Brain pericyte (primary cell): ENCODE measurements at regions not wholly inside any gene's neighbourhood (a gene's known extent, or its start where the extent isn't known, plus 50 kb on each side); places are given as distances from the start of the nearest gene placed in this dataset.

Source experiments
- DNase-seq: peaks from one replicate; pipeline ENCODE4 v3.0.0-alpha.2; 2012; ENCODE audit warnings: low read depth, low spot score

DNA sequence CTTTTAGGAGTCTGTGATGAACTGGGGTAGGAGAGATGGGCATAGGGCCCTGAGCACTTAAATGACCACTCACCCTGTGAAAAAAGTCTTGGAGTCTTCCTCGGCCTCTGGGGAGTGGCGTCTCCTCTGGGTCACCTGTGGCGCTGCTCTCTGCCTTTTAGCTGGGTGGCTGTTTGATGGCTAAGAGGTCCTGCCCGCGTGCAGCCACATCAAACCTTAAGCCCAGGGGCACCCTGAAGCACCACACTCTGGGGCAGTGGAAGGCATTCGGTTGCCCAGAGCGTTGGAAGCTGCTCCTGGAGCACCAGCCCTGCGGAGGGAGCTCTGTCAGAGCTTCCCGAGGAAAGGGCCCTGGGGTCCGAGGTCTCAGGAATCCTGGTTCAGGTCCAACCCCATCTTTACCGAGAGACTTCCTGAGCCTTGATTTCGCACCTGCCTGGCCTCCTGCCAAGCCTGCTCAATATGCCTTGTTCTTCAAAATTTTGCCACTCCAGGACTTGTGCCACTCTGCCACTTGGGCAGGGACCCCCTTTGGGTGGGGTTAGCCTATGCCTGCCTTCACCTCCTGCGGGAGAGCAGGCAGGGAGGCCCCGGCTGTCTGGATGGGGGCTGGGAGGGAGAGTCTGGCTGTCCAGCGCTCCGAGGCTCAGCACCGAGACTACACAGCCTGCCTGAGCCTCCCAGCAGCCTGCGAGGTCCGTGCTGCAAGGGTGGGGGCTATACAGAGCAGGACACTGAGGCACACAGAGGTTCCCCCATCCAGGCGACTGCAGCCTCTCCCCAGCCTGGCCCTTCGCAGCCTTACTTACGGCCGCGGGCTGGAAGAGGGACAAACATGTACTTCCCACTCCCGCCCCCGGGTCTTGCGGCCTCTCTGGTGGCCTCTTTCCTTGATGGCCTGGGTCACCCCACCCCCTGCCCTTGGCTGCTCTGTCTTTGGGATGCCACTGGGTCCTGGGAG lies 63.4 kb upstream of the RNU6ATAC start:
- DNase-seq = no peak

DNA sequence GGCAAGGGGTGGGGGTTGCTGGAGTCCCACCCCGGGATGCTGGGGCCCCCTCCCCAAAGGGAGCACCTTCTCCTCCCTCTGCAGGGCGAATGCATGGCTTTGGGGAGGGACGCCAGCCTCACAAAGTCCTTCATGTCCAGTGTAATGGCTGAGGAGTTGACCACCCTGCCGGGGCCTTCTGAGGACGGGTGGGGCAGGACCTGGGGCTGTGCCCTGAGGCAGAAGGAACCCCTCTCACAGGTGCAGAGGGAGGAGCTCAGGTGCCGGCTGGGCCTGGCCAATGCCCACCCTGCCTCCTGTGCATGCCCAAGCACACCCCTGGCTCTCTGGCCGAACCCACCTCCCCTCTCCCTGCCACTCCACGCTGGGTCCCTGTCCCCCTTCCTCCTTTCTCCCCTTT lies 64.3 kb upstream of the RNU6ATAC start:
- DNase-seq = no peak

DNA sequence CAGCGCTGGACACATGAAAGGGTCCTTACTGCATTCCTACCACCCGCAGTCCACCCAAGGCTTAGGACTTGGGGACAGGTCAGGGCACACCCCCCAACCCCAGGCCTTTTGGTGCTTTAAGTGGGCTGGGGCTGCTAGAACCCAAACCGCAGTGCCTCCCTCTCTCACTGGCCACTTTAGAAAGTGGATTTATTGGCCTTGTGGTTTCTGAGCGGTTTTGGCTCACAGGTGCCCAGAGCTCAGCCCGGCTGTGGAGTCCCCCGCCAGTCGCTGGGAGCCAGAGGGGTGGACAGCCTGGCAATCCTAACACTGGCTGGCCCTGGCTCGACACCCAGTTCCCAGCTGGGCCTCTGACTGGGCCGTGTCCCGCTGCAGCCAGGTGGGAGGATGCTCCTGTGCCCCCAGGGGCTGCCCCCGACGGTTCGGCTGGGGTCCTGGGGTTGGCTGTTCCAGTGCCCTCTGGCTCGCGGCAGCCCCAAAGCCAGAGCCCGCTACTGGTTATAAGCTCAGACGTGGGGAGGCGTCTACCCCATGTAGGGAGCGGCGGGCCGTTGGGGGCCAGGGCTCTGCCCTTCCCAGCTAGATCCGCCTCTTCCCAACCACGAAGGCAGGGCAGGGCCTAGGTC lies 65.2 kb upstream of the RNU6ATAC start:
- DNase-seq = no peak

DNA sequence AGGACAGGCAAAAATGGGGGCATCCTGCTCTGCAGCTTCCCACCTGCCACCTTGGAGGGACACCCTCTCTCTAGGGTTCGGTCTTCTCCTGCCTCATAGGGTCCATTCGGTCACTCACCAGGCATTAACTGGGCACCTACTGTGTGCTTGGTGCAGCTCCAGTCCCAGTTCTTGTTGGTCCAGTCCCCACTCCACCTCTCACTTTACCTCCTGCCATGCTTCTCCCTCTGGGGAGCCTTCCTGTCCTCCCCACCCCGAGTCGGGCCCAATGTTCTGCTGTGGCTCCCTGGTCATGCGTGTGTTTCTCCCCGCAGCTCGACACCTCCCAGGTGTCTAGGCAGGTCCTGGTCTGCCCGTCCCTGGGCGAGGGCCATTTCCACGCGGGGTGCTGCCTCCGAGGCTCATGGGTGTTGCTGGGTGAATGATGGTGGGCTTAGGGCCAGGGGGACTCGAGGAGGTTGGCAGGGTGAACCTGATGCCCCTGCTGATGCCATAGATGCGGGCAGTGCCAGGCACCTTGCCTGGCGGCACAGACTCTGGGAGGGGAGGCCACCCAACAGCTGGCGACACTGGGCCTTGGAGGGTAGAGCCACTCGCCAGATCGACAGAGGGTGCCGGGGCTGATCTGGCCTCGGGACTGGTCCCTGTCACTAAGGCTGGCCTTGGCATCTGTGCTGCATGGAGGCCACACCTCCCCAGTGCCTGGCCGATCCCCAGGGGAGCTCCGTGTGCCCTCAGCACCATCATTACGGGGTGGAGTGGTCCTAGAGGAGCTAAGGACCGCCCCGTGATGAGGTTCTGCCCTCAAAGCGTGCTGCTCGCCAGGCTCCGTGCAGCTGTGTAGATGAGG lies 66.0 kb upstream of the RNU6ATAC start:
- no peak for DNase-seq

DNA sequence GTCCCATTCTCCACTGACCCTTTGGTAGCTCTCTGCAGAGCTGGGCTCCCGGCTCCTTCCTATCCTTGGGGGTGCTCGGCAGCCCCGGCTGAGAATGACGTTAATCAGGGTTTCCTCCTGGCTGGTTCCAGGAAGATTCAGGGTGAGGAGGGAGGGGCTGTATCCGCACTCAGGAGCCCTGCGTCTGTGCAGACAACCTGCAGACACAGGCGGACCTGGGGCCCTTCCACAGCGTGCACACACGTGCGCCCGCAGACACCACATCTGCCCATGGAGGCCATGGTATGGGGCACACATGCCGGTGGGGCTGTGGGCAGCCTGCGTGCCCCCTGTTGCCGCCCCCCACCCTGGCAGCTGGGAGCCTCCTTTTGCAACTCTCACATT lies 66.6 kb upstream of the RNU6ATAC start:
- DNase-seq = no peak

DNA sequence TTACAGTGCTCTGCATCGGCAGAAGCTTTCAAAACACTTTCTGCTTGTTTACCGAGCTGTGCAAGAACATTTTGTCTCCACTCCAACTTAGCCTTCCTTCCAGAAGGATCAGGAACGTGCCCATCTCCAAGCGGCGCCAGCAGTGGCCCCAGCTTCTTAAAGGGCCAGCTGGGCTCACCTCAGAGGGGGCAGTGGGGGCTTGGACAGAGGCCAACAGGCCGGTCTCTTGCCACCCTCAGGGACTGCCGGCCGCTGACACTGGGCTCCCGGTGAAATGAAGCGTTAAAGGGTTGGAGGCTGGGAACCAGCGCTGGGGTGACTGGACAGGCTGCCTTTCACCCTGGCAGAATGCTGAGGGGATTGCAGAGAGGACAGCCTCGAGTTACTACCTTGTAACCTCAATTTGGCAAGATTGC lies 67.0 kb upstream of the RNU6ATAC start:
- DNase-seq = no peak

DNA sequence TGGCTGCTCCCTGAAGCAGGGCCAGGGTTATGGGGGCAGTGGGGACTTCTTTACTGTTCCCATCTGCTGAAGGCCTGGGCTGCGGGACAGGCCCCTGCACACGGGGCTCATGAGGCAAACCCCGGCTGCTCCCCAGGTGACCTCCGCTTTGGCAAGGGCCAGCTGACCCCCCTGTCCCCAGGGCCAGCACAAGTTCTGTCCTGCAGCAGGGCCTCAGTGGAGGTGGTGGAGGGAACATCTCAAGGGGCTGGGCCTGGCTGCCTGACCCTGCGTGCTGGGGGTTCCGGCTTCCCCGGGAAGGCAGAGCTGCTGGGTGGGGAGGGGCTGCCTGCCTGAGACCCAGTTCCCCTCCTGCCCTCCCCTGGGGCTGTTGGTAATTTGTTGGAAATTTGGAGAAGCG lies 67.4 kb upstream of the RNU6ATAC start:
- DNase-seq = no peak

DNA sequence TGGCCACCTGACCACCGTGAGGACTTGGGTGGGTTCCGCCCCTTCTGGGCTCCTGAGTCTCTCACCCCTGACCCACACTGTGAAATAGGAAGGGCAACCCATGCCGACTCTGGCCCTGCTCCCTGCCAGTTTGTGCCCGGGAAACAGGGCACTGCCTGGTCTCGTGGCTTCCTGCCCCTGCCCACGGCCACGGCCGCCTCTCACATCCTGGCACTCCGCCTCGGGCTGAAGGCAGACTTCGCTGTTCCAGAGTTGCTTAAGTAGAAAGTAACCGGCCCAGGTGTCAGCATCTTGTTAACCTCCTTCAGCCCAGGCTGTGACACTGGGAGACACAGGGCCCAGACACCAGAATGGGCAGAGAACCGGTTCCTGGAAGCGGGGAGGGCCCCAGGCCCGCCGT lies 68.7 kb upstream of the RNU6ATAC start:
- no peak for DNase-seq

DNA sequence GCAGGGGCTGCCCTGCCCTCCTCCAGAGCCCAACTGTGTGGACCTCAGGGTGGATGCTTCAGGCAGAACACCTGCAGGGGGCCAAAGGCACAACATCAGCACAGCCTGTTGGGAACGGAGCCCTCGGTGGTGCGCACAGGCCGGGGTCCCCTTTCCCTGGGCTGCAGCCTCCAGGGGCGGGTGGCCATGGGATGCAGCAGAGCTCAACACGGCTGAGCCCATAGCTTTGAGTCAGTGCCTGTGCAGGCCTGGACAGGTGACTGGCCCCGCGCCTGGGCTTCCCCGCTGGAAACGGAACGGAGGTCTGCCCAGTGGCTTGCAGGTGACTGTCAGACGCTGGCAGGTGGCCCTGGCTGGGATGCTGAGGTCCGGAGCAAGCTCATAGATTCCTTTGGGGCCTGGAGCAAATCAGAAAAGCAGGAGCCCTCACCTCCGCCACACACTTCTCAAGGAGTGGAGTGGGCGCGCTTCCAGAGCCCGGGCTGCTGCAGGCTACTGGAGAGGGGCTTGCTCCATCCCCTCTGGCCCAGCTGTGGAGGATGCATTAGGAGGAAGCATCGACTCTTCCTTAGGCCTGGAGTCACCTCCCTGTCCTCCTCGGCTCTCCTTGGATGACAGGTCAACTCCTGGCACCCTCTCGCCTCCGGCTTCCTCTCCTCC lies 69.8 kb upstream of the RNU6ATAC start:
- no peak for DNase-seq

DNA sequence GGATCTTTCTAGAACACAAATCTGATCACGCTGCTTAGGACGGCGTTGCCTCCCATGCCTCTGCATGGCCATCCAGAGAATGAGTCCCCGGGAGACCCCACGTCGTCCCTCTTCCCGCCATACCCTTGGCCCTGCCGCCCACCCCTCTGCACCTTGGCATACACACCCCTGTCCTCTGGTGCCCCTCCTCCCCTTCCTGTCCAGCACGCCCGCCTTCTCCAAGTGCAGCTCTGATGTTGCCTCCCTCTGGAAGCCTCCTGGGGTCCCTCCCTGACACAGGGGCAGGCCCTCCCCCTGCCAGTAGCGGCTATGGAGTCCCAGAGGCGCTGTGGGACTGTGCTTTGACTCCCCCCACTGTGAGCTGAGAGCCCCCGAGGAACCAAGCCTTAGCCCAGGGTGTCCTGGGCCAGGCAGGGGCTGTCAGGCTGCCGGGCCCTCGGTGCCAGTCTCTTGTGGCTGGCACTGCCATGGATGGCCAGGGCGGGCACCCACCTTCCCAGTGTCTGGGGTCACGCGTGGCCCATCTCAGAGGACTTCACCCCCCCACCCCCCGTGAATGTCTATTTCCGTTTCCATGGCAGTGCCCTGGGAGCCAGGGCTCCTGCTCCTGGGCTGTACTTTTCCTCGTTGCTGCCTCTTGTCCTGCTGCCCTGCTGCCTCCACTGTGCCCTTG lies 70.5 kb upstream of the RNU6ATAC start:
- no peak for DNase-seq

DNA sequence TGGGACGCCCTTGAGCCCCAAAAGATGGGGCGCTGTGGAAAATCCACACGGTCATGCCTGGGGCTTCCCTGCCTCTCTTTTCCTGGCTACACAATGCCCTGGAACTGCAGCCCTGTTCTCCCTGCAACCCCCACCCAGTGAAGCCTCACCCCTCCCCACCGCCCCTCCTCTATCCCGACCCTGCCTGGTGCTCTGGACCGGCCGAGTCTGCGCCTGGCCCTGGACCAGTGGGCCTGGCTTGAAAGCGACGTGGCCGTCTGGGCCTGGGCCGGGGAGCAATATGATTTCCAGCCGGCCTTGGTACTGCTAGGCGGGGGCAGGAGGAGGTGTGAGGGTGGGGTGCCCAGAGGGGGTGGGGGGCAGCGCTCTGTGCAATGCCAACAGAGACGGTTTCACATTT lies 71.0 kb upstream of the RNU6ATAC start:
- DNase-seq = no peak

DNA sequence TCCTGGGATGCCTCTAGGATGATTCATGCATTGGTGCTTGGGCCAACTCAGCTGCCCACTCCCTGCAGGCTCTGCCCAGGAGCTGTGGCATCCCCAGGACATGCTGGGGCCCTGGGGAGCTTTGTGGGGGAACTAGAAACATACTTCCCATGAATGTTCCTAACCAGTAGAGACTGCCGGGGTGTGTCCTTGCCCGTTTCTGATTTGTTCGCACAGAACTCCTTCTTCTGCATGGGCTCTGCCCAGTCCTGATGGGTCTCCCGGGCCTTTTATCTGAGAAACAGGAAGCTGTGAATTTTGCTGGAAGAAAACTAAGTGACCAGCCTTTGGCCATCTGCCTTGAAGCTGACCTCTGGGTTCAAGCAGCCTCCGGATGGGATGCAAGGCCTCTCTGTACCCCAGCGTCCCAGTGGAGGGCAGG lies 71.6 kb upstream of the RNU6ATAC start:
- DNase-seq = no peak

DNA sequence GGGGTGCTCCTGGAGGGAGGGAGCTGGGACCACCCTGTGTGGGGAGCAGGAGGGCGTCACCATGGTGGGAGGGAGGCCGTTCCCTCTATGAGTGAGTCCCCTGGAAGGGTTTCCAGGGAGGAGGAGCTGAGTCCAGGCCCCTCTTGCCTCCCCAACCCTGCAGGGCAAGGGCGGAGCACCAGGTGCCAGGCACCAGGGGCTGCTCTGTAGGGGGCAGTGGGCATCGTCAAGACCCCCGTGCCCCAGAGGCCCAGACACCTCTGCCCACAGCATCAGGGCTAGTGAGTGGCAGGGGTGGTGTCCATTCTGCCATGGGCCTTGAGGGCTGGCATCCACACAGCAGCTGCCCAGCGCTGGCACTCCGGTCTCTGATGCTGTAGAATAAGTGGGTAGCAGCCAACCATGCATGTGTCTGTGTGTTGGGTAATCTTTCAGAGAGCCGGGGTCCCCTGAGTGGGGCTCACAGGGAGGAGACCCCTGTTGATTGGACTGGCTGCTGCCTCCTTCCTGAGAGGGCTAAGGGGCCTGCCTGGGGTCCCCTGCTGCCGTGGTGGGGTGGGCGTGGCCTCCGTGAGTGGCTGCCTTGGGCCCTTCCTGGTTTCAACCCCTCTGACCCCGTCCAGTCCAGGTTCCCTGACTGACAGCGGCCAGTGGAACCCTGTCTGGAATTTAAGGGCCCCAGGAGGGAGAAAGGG lies 72.7 kb upstream of the RNU6ATAC start:
- DNase-seq = no peak

DNA sequence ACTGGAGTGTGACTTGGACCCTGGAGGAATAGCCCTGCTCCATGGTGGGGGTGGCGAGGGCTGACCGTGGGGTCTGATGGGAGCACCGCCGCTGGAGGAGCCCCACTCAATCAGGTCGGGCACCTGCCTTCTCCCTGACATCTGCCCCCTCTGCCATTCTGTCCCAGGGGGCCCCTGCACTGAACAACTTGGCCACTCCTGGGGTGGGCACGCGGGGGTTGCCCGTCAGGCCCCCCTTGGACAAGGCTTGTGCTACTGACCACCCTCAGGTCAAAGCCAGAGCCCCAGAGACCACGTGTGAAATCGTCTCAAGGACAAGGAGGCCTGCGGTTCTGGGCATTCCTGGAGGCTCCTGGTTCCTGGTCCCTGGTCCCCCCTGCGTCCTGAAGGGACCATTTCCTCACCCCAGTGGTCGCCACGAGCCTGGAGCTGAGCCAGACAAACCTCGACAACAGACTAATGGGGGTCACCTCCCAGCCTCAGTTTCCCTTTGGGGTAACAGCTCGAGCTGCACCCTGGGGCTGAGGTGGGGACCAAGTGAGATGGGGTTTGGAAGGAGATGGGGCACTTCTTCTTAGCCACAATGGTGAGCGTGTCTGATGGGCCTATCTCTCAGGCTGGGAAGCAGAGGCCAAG lies 73.4 kb upstream of the RNU6ATAC start:
- DNase-seq = no peak

DNA sequence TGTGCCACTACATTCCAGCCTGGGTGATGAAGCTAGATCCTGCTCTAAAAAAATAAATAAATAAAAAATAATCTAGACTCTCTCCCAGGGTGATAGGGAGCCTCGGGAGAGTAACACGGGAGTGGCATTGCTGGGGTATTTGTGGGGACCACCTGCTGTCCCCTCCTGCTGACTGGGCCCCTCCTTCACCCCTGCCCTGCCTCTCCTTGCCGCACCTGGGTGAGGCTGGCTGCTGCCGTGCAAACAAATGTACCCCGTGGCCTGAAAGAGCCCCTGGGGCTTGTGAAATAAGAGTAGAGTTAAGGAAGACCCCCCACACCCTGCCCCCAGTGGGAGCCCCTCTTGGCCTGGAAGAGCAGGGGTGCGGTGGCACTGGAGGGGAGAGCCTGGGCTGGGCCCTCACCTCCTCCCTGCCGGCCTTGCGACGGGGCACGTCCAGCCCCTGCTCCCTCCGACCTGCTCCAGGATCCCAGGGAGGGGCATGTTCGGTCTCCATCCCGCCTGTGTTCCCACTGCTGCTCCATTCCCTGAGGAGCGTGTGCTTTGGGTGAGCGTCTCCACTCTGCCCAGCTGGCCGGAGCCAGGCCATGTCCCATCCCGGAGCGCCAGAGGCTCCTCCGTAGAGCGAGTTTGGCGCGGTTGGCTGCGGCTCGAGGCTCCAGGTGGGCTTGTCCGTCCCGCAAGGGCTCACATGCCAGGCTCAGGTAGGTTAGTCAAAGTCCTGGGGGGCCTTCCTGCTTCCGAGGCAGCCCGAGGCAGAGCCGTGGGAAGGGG lies 75.0 kb upstream of the RNU6ATAC start:
- DNase-seq = no peak

DNA sequence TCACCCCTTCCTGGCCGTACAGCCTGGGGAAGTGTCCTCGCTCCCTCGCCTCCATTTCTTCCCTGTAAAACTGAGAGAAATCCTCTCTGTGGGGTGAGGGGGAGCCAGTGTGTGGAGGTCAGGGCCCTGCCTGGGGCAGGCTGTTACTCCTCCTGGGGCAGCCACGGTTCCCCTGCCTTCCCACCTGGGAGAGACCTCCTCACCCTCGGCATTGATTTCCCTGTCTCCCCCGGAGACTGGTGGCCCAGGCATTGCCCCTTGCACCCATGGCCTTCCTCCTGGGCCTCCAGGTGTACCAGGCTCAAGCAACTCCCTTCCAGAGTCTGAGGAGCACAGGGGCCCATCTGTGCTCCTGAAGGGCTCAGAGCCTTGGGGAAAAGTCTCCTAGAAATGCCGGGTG lies 75.6 kb upstream of the RNU6ATAC start:
- DNase-seq = no peak

DNA sequence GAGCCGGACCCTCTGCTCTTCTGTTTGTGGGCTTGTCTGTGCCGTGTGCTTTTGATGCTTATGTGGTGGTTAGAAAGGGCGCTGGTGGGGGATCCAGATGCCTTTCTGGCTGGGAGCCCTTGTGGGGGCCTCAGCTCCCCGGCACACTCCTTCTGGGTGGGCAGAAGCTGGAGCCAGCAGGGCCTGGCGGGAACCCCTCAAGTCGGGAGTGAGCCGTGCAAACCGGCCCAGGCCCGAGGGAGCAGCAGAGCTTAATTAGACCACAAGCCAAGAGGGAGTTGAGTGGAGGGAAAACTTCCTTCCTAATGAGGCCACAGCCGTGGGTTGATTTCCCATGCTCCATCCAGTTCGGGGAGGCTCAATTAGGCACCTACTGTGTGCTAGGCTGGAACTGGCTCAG lies 76.0 kb upstream of the RNU6ATAC start:
- DNase-seq = no peak

DNA sequence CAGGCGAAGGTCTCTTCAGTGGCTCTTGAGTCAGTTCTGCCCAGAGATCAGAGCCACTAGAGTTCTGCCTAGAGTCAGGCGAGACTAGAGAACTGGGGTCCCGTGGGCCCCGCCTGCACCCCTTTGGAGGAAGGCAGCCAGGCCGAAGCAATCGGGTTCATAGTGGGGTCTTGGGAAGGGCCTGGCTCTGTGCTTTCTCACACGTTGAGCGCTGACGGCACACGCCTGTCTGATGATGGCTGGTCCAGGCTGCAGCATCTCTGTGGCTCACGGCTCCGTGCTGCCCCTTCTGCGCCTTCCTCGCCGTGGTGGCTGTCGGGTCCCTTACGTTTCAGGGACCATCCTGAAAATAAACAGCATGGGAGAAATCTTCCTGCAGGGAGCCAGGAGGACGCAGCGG lies 78.3 kb upstream of the RNU6ATAC start:
- DNase-seq = no peak

DNA sequence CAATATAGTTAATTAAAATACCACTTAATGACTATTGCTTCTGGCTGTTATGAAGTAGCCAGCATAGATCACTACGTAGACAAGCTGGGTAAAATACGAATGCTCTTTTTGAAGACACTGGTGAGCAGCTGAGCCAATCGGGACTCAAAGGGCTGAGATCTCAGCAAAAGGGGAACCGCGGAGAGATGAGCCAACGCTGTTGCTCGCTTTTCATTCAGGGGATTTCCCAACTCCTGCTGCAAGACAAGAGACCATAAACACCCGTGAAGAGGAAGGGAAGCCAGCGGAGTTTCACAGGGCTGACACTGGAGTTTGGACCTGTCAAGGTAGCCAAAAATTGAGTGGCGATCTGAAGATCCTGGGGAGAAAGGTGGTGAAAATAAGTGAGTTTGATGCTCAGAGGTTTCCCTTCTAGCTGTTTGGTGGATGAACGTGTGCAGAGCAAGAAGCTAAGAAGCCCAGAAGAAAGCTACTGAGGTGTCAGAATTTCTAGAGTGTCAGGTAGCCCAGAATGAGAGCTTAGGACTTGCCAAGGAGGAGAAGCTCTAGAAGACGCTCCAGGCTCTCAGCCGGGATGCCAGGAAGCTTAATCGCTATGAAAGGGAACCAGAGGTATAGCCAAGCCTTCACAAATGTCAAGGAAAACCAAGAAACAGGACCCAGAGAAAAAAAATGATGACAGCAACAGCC lies 79.6 kb upstream of the RNU6ATAC start:
- no peak for DNase-seq
